ENCODE measurements at regions not wholly inside any gene's neighbourhood (a gene's known extent, or its start where the extent isn't known, plus 50 kb on each side); places are given as distances from the start of the nearest gene placed in this dataset.

DNA sequence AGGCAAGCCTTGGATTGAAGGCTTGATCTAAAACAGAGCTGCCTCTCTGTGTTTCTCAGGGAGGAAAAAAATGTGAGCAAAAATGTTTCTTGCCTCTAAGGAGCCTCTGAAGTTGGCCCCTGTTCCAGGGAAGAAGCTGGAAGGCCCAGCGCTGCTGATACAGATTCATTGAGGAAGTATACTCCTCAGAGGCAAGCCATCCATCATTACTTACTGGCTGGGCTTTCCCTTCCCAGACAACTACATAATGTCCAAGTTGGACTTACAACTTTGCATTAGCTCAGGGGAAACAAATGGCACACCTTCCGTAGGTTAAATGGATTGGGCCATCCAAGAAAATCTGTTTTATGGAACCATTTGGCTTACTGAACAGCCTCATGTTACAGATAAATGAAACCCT, 263.7 kb upstream of the SEL1L start (continued):
- TF ChIP-seq, protein P1, sequence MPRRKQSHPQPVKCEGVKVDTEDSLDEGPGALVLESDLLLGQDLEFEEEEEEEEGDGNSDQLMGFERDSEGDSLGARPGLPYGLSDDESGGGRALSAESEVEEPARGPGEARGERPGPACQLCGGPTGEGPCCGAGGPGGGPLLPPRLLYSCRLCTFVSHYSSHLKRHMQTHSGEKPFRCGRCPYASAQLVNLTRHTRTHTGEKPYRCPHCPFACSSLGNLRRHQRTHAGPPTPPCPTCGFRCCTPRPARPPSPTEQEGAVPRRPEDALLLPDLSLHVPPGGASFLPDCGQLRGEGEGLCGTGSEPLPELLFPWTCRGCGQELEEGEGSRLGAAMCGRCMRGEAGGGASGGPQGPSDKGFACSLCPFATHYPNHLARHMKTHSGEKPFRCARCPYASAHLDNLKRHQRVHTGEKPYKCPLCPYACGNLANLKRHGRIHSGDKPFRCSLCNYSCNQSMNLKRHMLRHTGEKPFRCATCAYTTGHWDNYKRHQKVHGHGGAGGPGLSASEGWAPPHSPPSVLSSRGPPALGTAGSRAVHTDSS (tag by site-specific recombination; IDR thresholded peaks at IDR 0.05) = no peak
- TF ChIP-seq, protein P2, sequence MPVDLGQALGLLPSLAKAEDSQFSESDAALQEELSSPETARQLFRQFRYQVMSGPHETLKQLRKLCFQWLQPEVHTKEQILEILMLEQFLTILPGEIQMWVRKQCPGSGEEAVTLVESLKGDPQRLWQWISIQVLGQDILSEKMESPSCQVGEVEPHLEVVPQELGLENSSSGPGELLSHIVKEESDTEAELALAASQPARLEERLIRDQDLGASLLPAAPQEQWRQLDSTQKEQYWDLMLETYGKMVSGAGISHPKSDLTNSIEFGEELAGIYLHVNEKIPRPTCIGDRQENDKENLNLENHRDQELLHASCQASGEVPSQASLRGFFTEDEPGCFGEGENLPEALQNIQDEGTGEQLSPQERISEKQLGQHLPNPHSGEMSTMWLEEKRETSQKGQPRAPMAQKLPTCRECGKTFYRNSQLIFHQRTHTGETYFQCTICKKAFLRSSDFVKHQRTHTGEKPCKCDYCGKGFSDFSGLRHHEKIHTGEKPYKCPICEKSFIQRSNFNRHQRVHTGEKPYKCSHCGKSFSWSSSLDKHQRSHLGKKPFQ (tag by site-specific recombination; IDR thresholded peaks at IDR 0.05) = no peak
- no peak for TF ChIP-seq ZNF292 (tag by site-specific recombination; IDR thresholded peaks at IDR 0.05; ENCODE audit: borderline replicate concordance, low read depth)
- TF ChIP-seq ZNF132 (tag by site-specific recombination; IDR thresholded peaks at IDR 0.05; ENCODE audit: borderline replicate concordance) = no peak
- TF ChIP-seq, protein P3, sequence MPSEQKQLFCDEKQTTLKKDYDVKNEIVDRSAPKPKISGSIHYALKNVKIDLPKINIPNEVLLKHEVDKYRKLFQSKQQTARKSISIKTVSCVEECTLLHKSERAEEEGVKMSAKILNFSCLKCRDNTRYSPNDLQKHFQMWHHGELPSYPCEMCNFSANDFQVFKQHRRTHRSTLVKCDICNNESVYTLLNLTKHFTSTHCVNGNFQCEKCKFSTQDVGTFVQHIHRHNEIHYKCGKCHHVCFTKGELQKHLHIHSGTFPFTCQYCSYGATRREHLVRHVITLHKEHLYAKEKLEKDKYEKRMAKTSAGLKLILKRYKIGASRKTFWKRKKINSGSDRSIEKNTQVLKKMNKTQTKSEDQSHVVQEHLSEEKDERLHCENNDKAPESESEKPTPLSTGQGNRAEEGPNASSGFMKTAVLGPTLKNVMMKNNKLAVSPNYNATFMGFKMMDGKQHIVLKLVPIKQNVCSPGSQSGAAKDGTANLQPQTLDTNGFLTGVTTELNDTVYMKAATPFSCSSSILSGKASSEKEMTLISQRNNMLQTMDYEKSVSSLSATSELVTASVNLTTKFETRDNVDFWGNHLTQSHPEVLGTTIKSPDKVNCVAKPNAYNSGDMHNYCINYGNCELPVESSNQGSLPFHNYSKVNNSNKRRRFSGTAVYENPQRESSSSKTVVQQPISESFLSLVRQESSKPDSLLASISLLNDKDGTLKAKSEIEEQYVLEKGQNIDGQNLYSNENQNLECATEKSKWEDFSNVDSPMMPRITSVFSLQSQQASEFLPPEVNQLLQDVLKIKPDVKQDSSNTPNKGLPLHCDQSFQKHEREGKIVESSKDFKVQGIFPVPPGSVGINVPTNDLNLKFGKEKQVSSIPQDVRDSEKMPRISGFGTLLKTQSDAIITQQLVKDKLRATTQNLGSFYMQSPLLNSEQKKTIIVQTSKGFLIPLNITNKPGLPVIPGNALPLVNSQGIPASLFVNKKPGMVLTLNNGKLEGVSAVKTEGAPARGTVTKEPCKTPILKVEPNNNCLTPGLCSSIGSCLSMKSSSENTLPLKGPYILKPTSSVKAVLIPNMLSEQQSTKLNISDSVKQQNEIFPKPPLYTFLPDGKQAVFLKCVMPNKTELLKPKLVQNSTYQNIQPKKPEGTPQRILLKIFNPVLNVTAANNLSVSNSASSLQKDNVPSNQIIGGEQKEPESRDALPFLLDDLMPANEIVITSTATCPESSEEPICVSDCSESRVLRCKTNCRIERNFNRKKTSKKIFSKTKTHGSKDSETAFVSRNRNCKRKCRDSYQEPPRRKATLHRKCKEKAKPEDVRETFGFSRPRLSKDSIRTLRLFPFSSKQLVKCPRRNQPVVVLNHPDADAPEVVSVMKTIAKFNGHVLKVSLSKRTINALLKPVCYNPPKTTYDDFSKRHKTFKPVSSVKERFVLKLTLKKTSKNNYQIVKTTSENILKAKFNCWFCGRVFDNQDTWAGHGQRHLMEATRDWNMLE (tag by site-specific recombination; conservative IDR thresholded peaks at IDR 0.05; ENCODE audit: low read depth) = no peak
- TF ChIP-seq, protein P4, sequence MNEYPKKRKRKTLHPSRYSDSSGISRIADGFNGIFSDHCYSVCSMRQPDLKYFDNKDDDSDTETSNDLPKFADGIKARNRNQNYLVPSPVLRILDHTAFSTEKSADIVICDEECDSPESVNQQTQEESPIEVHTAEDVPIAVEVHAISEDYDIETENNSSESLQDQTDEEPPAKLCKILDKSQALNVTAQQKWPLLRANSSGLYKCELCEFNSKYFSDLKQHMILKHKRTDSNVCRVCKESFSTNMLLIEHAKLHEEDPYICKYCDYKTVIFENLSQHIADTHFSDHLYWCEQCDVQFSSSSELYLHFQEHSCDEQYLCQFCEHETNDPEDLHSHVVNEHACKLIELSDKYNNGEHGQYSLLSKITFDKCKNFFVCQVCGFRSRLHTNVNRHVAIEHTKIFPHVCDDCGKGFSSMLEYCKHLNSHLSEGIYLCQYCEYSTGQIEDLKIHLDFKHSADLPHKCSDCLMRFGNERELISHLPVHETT (tag by site-specific recombination; IDR thresholded peaks at IDR 0.05) = no peak
- TF ChIP-seq ZIC2 (tag by site-specific recombination; IDR thresholded peaks at IDR 0.05) = no peak
- TF ChIP-seq ZNF146 (tag by site-specific recombination; IDR thresholded peaks at IDR 0.05) = no peak
- TF ChIP-seq ZNF560 (tag by site-specific recombination; IDR thresholded peaks at IDR 0.05; ENCODE audit: borderline replicate concordance) = no peak
- no peak for TF ChIP-seq ZNF121 (tag by site-specific recombination; IDR thresholded peaks at IDR 0.05)
- no peak for TF ChIP-seq MZF1 (tag by site-specific recombination; IDR thresholded peaks at IDR 0.05; ENCODE audit: borderline replicate concordance)
- no peak for TF ChIP-seq SP7 (tag by site-specific recombination; IDR thresholded peaks at IDR 0.05)

DNA sequence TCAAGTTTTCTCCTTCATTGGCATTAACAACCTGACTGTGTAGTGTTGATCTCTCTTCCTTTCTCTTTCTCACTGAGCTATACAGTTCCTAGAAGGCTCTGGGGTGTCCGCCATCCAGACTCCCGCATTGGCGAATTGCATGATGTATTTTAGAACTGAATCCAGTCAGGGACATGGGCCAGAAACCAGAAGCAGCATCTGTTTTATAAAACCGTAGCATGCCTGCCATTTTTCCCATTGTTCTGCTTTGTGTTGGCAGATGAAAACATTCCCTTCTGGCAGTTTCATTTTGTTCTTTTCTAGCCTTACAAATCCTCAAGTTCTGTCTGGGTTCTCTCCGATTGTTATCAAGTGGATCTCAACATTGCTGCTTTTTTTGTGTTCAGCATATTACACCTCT, 268.3 kb upstream of the SEL1L start:
- ChIA-PET POLR2A (no interaction called here), CTCF (no interaction called here)
- Histone ChIP-seq H3K9me3 (ENCODE audit: control insufficient read depth, insufficient read depth, low read depth, low read length) (no peaks in the 10 kb centered on the region), H3K36me3 (ENCODE audit: control insufficient read depth in 2 of 2, insufficient read depth in 1 of 2, low read length in 2 of 2) (no peaks in the 10 kb centered on the region), H3K4me3 (ENCODE audit: low read depth, low read length) (no peak overlapping the region), H3K4me1 (ENCODE audit: control insufficient read depth, insufficient read depth, low read length) (no peaks in the 10 kb centered on the region), H3K27ac (ENCODE audit: extremely low read depth, low read depth, low read length) (no peak overlapping the region)
- no peak for TF ChIP-seq ZNF302 (tag by site-specific recombination; IDR thresholded peaks at IDR 0.05; ENCODE audit: low read depth)
- no peak for TF ChIP-seq ZNF660 (tag by site-specific recombination; IDR thresholded peaks at IDR 0.05)
- no peak for TF ChIP-seq ZNF140 (tag by site-specific recombination; IDR thresholded peaks at IDR 0.05)
- TF ChIP-seq ZNF248 (tag by site-specific recombination; IDR thresholded peaks at IDR 0.05) = no peak
- TF ChIP-seq ZNF558 (tag by site-specific recombination; IDR thresholded peaks at IDR 0.05) = no peak
- TF ChIP-seq, protein P3 (tag by site-specific recombination; conservative IDR thresholded peaks at IDR 0.05; ENCODE audit: low read depth) = no peak
- TF ChIP-seq ZNF600 (tag by site-specific recombination; IDR thresholded peaks at IDR 0.05) = no peak
- no peak for TF ChIP-seq ZNF211 (tag by site-specific recombination; IDR thresholded peaks at IDR 0.05; ENCODE audit: low read depth)
- TF ChIP-seq TCF7L2 (IDR thresholded peaks at IDR 0.05; ENCODE audit: borderline replicate concordance, low read depth, low read length) = no peak
- no peak for TF ChIP-seq HOXC10 (CRISPR knock-in tag; IDR thresholded peaks at IDR 0.05)
- no peak for TF ChIP-seq ZNF501 (tag by site-specific recombination; IDR thresholded peaks at IDR 0.05)
